Body of pancreas (tissue), 4 donors: ENCODE measurements at regions not wholly inside any gene's neighbourhood (a gene's known extent, or its start where the extent isn't known, plus 50 kb on each side); places are given as distances from the start of the nearest gene placed in this dataset.

Experiments used
- ATAC-seq: fragments of 150-250 bp; one replicate; pipeline ENCODE4 v1.9.1; 2016
- DNase-seq, 4 donors: peaks; one replicate each; pipeline ENCODE4 v3.0.0-alpha.2; 2019
- H3K27ac ChIP-seq, 4 donors: fragments of 200-600 bp; sonication (generic); 1 replicate in 3 of 4; 2 replicates in 1 of 4; pipeline versions ENCODE4 v1.5.1 to v1.6.1; 2016 to 2019; ENCODE audit warnings: mild to moderate bottlenecking in 1 of 4, mixed read lengths in 1 of 4, moderate library complexity in 1 of 4
- H3K27me3 ChIP-seq, 2 donors: fragments of 200-600 bp; sonication (generic); one replicate each; pipeline ENCODE4 v1.6.0; 2016; ENCODE audit warnings: mild to moderate bottlenecking in 1 of 2
- H3K36me3 ChIP-seq, 2 donors: fragments of 200-600 bp; sonication (generic); replicated peaks in 1 of 2; 2 replicates each; pipeline ENCODE4 v1.5.1; 2016; ENCODE audit warnings: low read depth in 2 of 2; ENCODE audit not compliant: insufficient read depth in 1 of 2
- H3K4me1 ChIP-seq: fragments of 200-600 bp; sonication (generic); one replicate; pipeline ENCODE4 v1.6.0; 2016
- H3K4me3 ChIP-seq, 2 donors: fragments of 200-600 bp; sonication (generic); 1 replicate in 1 of 2; 2 replicates in 1 of 2; pipeline ENCODE4 v1.5.1; 2016 to 2019
- H3K9me3 ChIP-seq, 3 donors: fragments of 200-600 bp; sonication (generic); 1 replicate in 2 of 3; 2 replicates in 1 of 3; pipeline ENCODE4 v1.5.1; 2016
- CTCF ChIP-seq, 7 experiments: fragments of 450-650 bp in 4 of 7; fragments of 200-600 bp in 3 of 7; sonication (generic) in 3 of 7; IDR thresholded peaks; one replicate each; pipeline ENCODE4 v1.5.1; 2016 to 2019; ENCODE audit warnings: antibody characterized with exemption in 7 of 7
- POLR2A ChIP-seq, 3 donors: fragments of 450-650 bp; IDR thresholded peaks; one replicate each; pipeline ENCODE4 v1.6.1; 2016; ENCODE audit warnings: antibody characterized with exemption in 3 of 3, mild to moderate bottlenecking in 2 of 3
- WGBS, 2 donors: methylation state at CpG; one replicate each; pipeline ENCODE4 v1.1.5; 2017; 5-methylcytosine and 5-hydroxymethylcytosine counted together
- intact Hi-C: fragments of 100-400 bp; cut with DNase I; formaldehyde crosslinking; loops from one replicate; pipeline ENCODE4 v1.15.1; 2023

GRCh38 chr12:31849090-31849687 is 110.0 kb upstream of the RESF1 start:
- 65 to 74% methylated on average over 3 of the region's 3 CpGs for WGBS, 2 donors
- intact Hi-C loops: no loop called here
- Histone ChIP-seq H3K27me3 (no peaks in the 10 kb centered on the region), H3K4me1 (peaks cover 16% of the 10 kb centered on the region), H3K4me3 (no peak overlapping the region), H3K9me3 (no peaks in the 10 kb centered on the region), H3K36me3 (no peaks in the 10 kb centered on the region), H3K27ac (no peak overlapping the region)
- DNase-seq: no peak
- no peak for ATAC-seq
- no peak for TF ChIP-seq CTCF (IDR thresholded peaks at IDR 0.05)
- no peak for TF ChIP-seq POLR2A (IDR thresholded peaks at IDR 0.05)

GRCh38 chr12:31846405-31846804 is 112.8 kb upstream of the RESF1 start:
- Histone ChIP-seq H3K4me3 (no peak overlapping the region), H3K4me1 (peaks cover 11% of the 10 kb centered on the region), H3K36me3 (no peaks in the 10 kb centered on the region), H3K9me3 (no peaks in the 10 kb centered on the region), H3K27ac (no peak overlapping the region), H3K27me3 (no peaks in the 10 kb centered on the region)
- TF ChIP-seq POLR2A (IDR thresholded peaks at IDR 0.05) (no peak), CTCF (IDR thresholded peaks at IDR 0.05) (no peak)
- no peak for DNase-seq
- peak; percentile 71 for ATAC-seq
- intact Hi-C loops: no loop called here

GRCh38 chr12:31845613-31846322 is 113.4 kb upstream of the RESF1 start:
- Histone ChIP-seq H3K36me3 (no peaks in the 10 kb centered on the region), H3K27ac (no peak overlapping the region), H3K27me3 (no peaks in the 10 kb centered on the region), H3K4me1 (peaks cover 11% of the 10 kb centered on the region), H3K9me3 (no peaks in the 10 kb centered on the region), H3K4me3 (no peak overlapping the region)
- DNase-seq (no peak), ATAC-seq (no peak)
- intact Hi-C loops: no loop called here
- WGBS, 2 donors: 38 to 42% methylated on average over 6 of the region's 6 CpGs
- TF ChIP-seq POLR2A (IDR thresholded peaks at IDR 0.05) (no peak), CTCF (IDR thresholded peaks at IDR 0.05) (no peak)

- H3K4me1 ChIP-seq: peaks cover 11% of the 10 kb centered on the region
- no peaks in the 10 kb centered on the region for H3K36me3 ChIP-seq
- DNase-seq: no peak
- no peaks in the 10 kb centered on the region for H3K9me3 ChIP-seq
- intact Hi-C loops: no loop called here
- H3K27me3 ChIP-seq: no peaks in the 10 kb centered on the region
- whole genome bisulfite sequencing, 2 donors: 78 to 80% methylated on average over 6 of the region's 6 CpGs
- no peak overlapping the region for H3K27ac ChIP-seq
- no peak for ATAC-seq
- no peak for TF ChIP-seq CTCF (IDR thresholded peaks at IDR 0.05)
- no peak for TF ChIP-seq POLR2A (IDR thresholded peaks at IDR 0.05)
- no peak overlapping the region for H3K4me3 ChIP-seq
Measured at GRCh38 chr12:31843398-31844095, 114.7 kb upstream of the AMN1 start.
